ENCODE measurements at regions not wholly inside any gene's neighbourhood (a gene's known extent, or its start where the extent isn't known, plus 50 kb on each side); places are given as distances from the start of the nearest gene placed in this dataset.

DNA sequence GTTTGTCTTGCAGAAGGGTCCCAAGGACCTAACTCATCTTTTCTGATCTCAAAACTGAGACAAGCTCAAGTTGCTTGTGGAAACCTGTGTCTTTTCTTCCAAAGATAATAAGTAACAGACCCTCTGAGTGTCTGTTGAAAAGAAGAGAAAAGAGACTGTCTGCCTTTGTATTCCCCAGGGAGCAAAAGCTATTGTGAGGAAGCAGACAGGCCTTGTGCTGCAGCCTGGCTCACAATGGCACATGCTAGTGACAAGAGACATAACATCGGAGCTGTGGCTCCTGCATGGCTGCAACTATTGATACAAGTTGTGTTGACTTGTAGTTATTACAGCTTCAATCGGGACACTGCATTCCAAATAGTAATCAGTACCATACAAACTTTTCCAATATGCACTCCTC lies 202.9 kb downstream of the DKK1 start:
- no peak for TF ChIP-seq CTCF (IDR thresholded peaks at IDR 0.05 in 4 of 5, conservative IDR thresholded peaks at IDR 0.05 in 1 of 5)
- no peak for TF ChIP-seq POLR2A (IDR thresholded peaks at IDR 0.05)
